ENCODE measurements at regions not wholly inside any gene's neighbourhood (a gene's known extent, or its start where the extent isn't known, plus 50 kb on each side); places are given as distances from the start of the nearest gene placed in this dataset.
"Not testable (repeated sequence)": the region's sequence is repeated elsewhere in the genome, so short reads cannot be mapped to it uniquely, and the experiment has no call there.

- Histone ChIP-seq H3K4me1 (no peaks in the 10 kb centered on the region), H3K4me2 (no peak overlapping the region), H3K4me3 (no peak overlapping the region), H3K27ac (no peak overlapping the region), H3K27me3 (no peaks in the 10 kb centered on the region), H4K20me1 (no peaks in the 10 kb centered on the region), H3K36me3 (no peaks in the 10 kb centered on the region), H3K9me3 (replicated peaks in 1 of 11) (no peaks in the 10 kb centered on the region), H3K9ac (no peak overlapping the region)
- TF ChIP-seq Cebpa-rat (IDR thresholded peaks at IDR 0.05) = no peak
Observed at GRCh38 chr9:30519756-30520155, 1864.7 kb upstream of the ACO1 start.

- no peaks in the 10 kb centered on the region for H3K27me3 ChIP-seq
- no peak overlapping the region for H3K4me2 ChIP-seq
- no peaks in the 10 kb centered on the region for H3K36me3 ChIP-seq
- no peaks in the 10 kb centered on the region for H3K4me1 ChIP-seq
- no peak for TF ChIP-seq Cebpa-rat (IDR thresholded peaks at IDR 0.05)
- H3K4me3 ChIP-seq = no peak overlapping the region
- no peak overlapping the region for H3K27ac ChIP-seq
- no peaks in the 10 kb centered on the region for H4K20me1 ChIP-seq
- no peak overlapping the region for H3K9ac ChIP-seq
- no peaks in the 10 kb centered on the region for H3K9me3 ChIP-seq (replicated peaks in 1 of 11)
Observed at GRCh38 chr9:30522061-30522460, 1862.4 kb upstream of the ACO1 start.

GRCh38 chr9:30522486-30522885 lies 1862.0 kb upstream of the ACO1 start:
- H3K4me1 ChIP-seq = no peaks in the 10 kb centered on the region
- no peak overlapping the region for H3K9ac ChIP-seq
- no peak overlapping the region for H3K4me3 ChIP-seq
- H3K27ac ChIP-seq = no peak overlapping the region
- H3K27me3 ChIP-seq = no peaks in the 10 kb centered on the region
- H3K4me2 ChIP-seq = no peak overlapping the region
- no peaks in the 10 kb centered on the region for H3K36me3 ChIP-seq
- no peaks in the 10 kb centered on the region for H3K9me3 ChIP-seq (replicated peaks in 1 of 11)
- no peaks in the 10 kb centered on the region for H4K20me1 ChIP-seq
- no peak for TF ChIP-seq Cebpa-rat (IDR thresholded peaks at IDR 0.05)

GRCh38 chr9:30524311-30524710 lies 1860.1 kb upstream of the ACO1 start:
- Histone ChIP-seq H3K36me3 (no peaks in the 10 kb centered on the region), H3K4me2 (no peak overlapping the region), H3K4me1 (no peaks in the 10 kb centered on the region), H3K9ac (no peak overlapping the region), H3K9me3 (replicated peaks in 1 of 11) (no peaks in the 10 kb centered on the region), H3K27me3 (no peaks in the 10 kb centered on the region), H3K4me3 (no peak overlapping the region), H4K20me1 (no peaks in the 10 kb centered on the region), H3K27ac (no peak overlapping the region)
- no peak for TF ChIP-seq Cebpa-rat (IDR thresholded peaks at IDR 0.05)

GRCh38 chr9:30534455-30534854 lies 1850.0 kb upstream of the ACO1 start:
- peaks cover 16 to 26% (median 21%) of the 10 kb centered on the region in 11 experiments for H3K9me3 ChIP-seq (replicated peaks in 1 of 11)
- H4K20me1 ChIP-seq = no peaks in the 10 kb centered on the region
- H3K36me3 ChIP-seq = no peaks in the 10 kb centered on the region
- H3K27me3 ChIP-seq = no peaks in the 10 kb centered on the region
- no peak overlapping the region for H3K9ac ChIP-seq
- TF ChIP-seq Cebpa-rat (IDR thresholded peaks at IDR 0.05) = no peak
- no peak overlapping the region for H3K4me2 ChIP-seq
- H3K4me3 ChIP-seq = no peak overlapping the region
- no peaks in the 10 kb centered on the region for H3K4me1 ChIP-seq
- H3K27ac ChIP-seq = no peak overlapping the region

GRCh38 chr9:30534896-30535295 lies 1849.5 kb upstream of the ACO1 start:
- Histone ChIP-seq H3K9me3 (replicated peaks in 1 of 11) (peaks cover 16 to 26% (median 21%) of the 10 kb centered on the region in 11 experiments), H3K36me3 (no peaks in the 10 kb centered on the region), H4K20me1 (no peaks in the 10 kb centered on the region), H3K4me2 (no peak overlapping the region), H3K9ac (no peak overlapping the region), H3K27me3 (no peaks in the 10 kb centered on the region), H3K4me3 (no peak overlapping the region), H3K27ac (no peak overlapping the region), H3K4me1 (no peaks in the 10 kb centered on the region)
- TF ChIP-seq Cebpa-rat (IDR thresholded peaks at IDR 0.05) = no peak

GRCh38 chr9:30536494-30536893 lies 1847.9 kb upstream of the ACO1 start:
- no peaks in the 10 kb centered on the region for H3K36me3 ChIP-seq
- H3K27ac ChIP-seq = no peak overlapping the region
- H3K4me2 ChIP-seq = no peak overlapping the region
- H3K9me3 ChIP-seq (replicated peaks in 1 of 11) = peaks cover 10 to 16% (median 13%) of the 10 kb centered on the region in 11 experiments
- no peaks in the 10 kb centered on the region for H3K27me3 ChIP-seq
- no peak overlapping the region for H3K9ac ChIP-seq
- no peaks in the 10 kb centered on the region for H3K4me1 ChIP-seq
- H3K4me3 ChIP-seq = no peak overlapping the region
- no peak for TF ChIP-seq Cebpa-rat (IDR thresholded peaks at IDR 0.05)
- no peaks in the 10 kb centered on the region for H4K20me1 ChIP-seq

- peaks cover 10 to 16% (median 13%) of the 10 kb centered on the region in 11 experiments for H3K9me3 ChIP-seq (replicated peaks in 1 of 11)
- H3K27ac ChIP-seq, H3K36me3 ChIP-seq, H3K9ac ChIP-seq, H3K4me2 ChIP-seq, H4K20me1 ChIP-seq, H3K4me1 ChIP-seq, H3K4me3 ChIP-seq, H3K27me3 ChIP-seq: not testable (repeated sequence)
Observed at GRCh38 chr9:30539696-30540095, 1844.7 kb upstream of the ACO1 start.

GRCh38 chr9:30574355-30575151 lies 1809.9 kb upstream of the ACO1 start:
- Histone ChIP-seq H3K4me3 (no peak overlapping the region), H3K27me3 (no peaks in the 10 kb centered on the region), H3K4me2 (no peak overlapping the region), H3K27ac (no peak overlapping the region), H4K20me1 (no peaks in the 10 kb centered on the region), H3K9me3 (replicated peaks in 1 of 11) (peaks cover 6 to 16% (median 11%) of the 10 kb centered on the region in 11 experiments; a peak in 13 of 22 replicates), H3K9ac (no peak overlapping the region), H3K4me1 (no peaks in the 10 kb centered on the region), H3K36me3 (no peaks in the 10 kb centered on the region)
- TF ChIP-seq Cebpa-rat (IDR thresholded peaks at IDR 0.05) = no peak

GRCh38 chr9:30575218-30575617 lies 1809.2 kb upstream of the ACO1 start:
- no peaks in the 10 kb centered on the region for H3K4me1 ChIP-seq
- no peaks in the 10 kb centered on the region for H3K27me3 ChIP-seq
- no peak overlapping the region for H3K4me2 ChIP-seq
- H3K9me3 ChIP-seq (replicated peaks in 1 of 11) = peaks cover 6 to 16% (median 11%) of the 10 kb centered on the region in 11 experiments; a peak in 13 of 22 replicates
- H3K4me3 ChIP-seq = no peak overlapping the region
- no peaks in the 10 kb centered on the region for H3K36me3 ChIP-seq
- H3K9ac ChIP-seq = no peak overlapping the region
- no peak for TF ChIP-seq Cebpa-rat (IDR thresholded peaks at IDR 0.05)
- no peak overlapping the region for H3K27ac ChIP-seq
- no peaks in the 10 kb centered on the region for H4K20me1 ChIP-seq
